Spleen (tissue), 7 donors: ENCODE measurements at regions not wholly inside any gene's neighbourhood (a gene's known extent, or its start where the extent isn't known, plus 50 kb on each side); places are given as distances from the start of the nearest gene placed in this dataset.

ENCODE experiments used
- CTCF ChIP-seq, 11 experiments: fragments of 200-600 bp in 7 of 11; fragments of 450-650 bp in 4 of 11; sonication (generic) in 4 of 11; IDR thresholded peaks in 8 of 11; conservative IDR thresholded peaks in 3 of 11; 1 replicate in 7 of 11; 2 replicates in 4 of 11; pipeline versions ENCODE4 v1.4.0 to v1.8.0; 2016 to 2021; ENCODE audit warnings: antibody characterized with exemption in 11 of 11, inconsistent platforms in 4 of 11, mild to moderate bottlenecking in 1 of 11
- POLR2A ChIP-seq, 3 donors: fragments of 450-650 bp; IDR thresholded peaks; one replicate each; pipeline ENCODE4 v1.5.1; 2017; ENCODE audit warnings: antibody characterized with exemption in 3 of 3, mild to moderate bottlenecking in 1 of 3
- donor health status: DM: no; HTN: no; CAD: no; lungs with moderate emphysema.
- donor health status: DM: no; HTN: no; CAD: no.
- donor health status: DM: no; HTN: no; CAD: no.

DNA sequence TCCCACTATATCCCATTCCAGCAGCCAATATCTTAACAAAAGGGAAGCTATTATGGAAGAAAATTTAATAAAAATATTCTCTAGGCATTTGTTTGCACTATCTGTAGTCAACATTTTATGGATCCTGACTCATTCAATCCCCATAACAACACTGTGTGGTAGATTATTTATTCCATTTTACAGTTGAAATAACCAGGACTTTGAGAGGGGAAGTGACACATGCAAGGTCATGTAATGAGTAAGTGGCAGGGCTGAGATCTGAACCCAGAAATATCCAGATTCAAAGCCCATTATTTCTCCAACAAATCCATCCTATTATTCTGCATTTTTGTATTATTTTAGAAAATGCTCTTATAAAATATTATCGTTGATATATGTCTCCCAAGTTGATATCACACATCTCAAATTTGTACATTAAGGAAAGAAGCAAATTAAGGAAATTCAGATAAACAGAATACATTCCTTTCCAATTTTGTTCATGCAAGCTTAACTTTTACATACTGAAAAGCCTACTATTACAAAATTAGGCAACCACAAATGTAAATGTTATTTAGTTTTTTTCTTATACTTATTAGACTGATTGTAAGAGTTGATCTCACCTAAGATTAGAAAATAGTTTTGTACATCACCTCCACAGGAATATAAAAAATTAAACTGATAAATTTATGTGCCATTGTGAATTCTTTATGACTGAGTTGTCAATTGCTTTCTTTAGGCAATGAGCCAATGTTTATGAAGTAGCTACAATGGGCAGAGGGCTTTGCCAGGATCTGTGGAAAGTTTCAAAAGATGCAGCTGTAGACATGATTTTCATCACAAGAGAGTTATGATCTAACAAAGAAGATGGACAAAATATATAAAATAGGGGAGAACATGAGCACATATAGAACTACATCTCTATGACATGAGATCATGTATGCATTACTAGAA lies 55.1 kb upstream of the E2F7 start:
- TF ChIP-seq CTCF (IDR thresholded peaks at IDR 0.05 in 8 of 11, conservative IDR thresholded peaks at IDR 0.05 in 3 of 11) (no peak), POLR2A (IDR thresholded peaks at IDR 0.05) (no peak)
